ENCODE measurements at regions not wholly inside any gene's neighbourhood (a gene's known extent, or its start where the extent isn't known, plus 50 kb on each side); places are given as distances from the start of the nearest gene placed in this dataset.

DNA sequence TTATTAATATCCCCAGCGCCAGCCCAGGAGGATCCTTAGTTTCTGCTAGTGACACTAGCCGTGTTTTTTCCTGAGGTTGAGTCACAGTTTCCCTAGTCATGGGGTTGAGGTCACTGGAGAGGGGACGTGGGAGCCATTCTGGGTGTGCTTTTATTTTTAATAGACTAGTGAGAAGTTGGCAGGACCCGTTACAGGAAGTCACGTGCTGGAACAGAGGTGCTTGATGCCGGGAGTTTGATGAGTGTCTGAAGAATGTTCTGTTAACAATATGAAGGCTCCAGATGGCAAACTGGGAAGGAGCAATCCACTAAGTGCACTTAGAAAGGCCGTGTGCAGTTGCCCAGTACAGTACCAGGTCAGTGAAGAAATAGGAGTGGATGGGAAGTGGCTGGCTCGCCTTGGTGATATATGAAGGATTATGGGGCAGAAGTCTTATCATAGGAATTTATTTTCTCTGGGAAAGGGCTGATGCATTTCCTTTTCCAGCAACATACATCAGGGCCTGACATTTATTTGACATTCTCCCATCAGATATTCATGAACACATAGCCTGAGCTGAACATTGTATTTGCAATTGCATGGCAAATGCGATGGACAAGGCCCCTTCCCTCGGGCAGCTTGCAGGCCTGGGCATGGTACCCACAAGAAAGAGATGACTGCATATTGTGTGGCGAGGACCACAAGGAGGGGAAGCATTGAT lies 291.8 kb downstream of the FBXW7 start:
- TF ChIP-seq, protein P1, sequence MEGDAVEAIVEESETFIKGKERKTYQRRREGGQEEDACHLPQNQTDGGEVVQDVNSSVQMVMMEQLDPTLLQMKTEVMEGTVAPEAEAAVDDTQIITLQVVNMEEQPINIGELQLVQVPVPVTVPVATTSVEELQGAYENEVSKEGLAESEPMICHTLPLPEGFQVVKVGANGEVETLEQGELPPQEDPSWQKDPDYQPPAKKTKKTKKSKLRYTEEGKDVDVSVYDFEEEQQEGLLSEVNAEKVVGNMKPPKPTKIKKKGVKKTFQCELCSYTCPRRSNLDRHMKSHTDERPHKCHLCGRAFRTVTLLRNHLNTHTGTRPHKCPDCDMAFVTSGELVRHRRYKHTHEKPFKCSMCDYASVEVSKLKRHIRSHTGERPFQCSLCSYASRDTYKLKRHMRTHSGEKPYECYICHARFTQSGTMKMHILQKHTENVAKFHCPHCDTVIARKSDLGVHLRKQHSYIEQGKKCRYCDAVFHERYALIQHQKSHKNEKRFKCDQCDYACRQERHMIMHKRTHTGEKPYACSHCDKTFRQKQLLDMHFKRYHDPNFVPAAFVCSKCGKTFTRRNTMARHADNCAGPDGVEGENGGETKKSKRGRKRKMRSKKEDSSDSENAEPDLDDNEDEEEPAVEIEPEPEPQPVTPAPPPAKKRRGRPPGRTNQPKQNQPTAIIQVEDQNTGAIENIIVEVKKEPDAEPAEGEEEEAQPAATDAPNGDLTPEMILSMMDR (IDR thresholded peaks at IDR 0.05 in 8 of 11, conservative IDR thresholded peaks at IDR 0.05 in 3 of 11) = no peak
- TF ChIP-seq POLR2A (IDR thresholded peaks at IDR 0.05) (no peak), POLR2AphosphoS5 (IDR thresholded peaks at IDR 0.05) (peak in 1 of 3 donors; percentile 59)
